ENCODE measurements at regions not wholly inside any gene's neighbourhood (a gene's known extent, or its start where the extent isn't known, plus 50 kb on each side); places are given as distances from the start of the nearest gene placed in this dataset.
"Not testable (repeated sequence)": the region's sequence is repeated elsewhere in the genome, so short reads cannot be mapped to it uniquely, and the experiment has no call there.

GRCh38 chr6:16043171-16044135, 85.4 kb upstream of the MYLIP start:
- DNase-seq = no peak
- CTCF ChIA-PET = interaction anchor here in 1 of 2 donors (0.5 kb wide), 1 partner anchor 323 kb away, joined by 3 read pairs; no protein-coding TSS in a partner anchor
- Mint-ChIP-seq H3K36me3 (no peaks in the 10 kb centered on the region), H3K27ac (no peak overlapping the region), H3K27me3 (peaks cover 0 to 5% of the 10 kb centered on the region in 2 donors), H3K4me3 (no peak overlapping the region), H3K4me1 (no peaks in the 10 kb centered on the region), H3K9me3 (peaks cover 0 to 2% (median 0%) of the 10 kb centered on the region in 3 donors)
- Histone ChIP-seq H3K4me1 (ENCODE audit: control insufficient read depth in 1 of 2, extremely low read depth in 1 of 2, insufficient read depth in 2 of 2, low read length in 2 of 2) (no peaks in the 10 kb centered on the region), H3K27ac (ENCODE audit: low read length) (no peak overlapping the region), H3K36me3 (ENCODE audit: control insufficient read depth in 2 of 2, extremely low read depth in 1 of 2, insufficient read depth in 1 of 2, low read length in 1 of 2) (no peaks in the 10 kb centered on the region), H3K4me3 (ENCODE audit: control insufficient read depth in 1 of 2, extremely low read depth in 1 of 2, low read length in 1 of 2) (no peak overlapping the region), H3K27me3 (replicated peaks in 1 of 2; ENCODE audit: control insufficient read depth in 2 of 2, extremely low read depth in 1 of 2, insufficient read depth in 2 of 2, low read length in 1 of 2) (peaks cover 0 to 2% of the 10 kb centered on the region in 2 experiments), H3K9me3 (no peaks in the 10 kb centered on the region)
- POLR2A ChIA-PET = no interaction called here
- WGBS (ENCODE audit: insufficient coverage) = 86% methylated on average over 3 of the region's 5 CpGs
- no peak for ATAC-seq (replicated peaks in 1 of 4)

- POLR2A ChIA-PET = no interaction called here
- no CpG with 5 or more reads among the region's 3 CpGs for WGBS (ENCODE audit: insufficient coverage)
Observed at GRCh38 chr6:16042751-16043150, 86.1 kb upstream of the MYLIP start.

GRCh38 chr6:16041327-16041726, 87.6 kb upstream of the MYLIP start:
- H3K4me3 ChIP-seq (ENCODE audit: control insufficient read depth in 1 of 2, extremely low read depth in 1 of 2, low read length in 1 of 2) = no peak overlapping the region
- H3K36me3 ChIP-seq (ENCODE audit: control insufficient read depth in 2 of 2, extremely low read depth in 1 of 2, insufficient read depth in 1 of 2, low read length in 1 of 2) = no peaks in the 10 kb centered on the region
- POLR2A ChIA-PET = no interaction called here
- H3K9me3 Mint-ChIP-seq = peaks cover 0 to 4% (median 0%) of the 10 kb centered on the region in 3 donors
- peaks cover 0 to 5% of the 10 kb centered on the region in 2 donors for H3K27me3 Mint-ChIP-seq
- H3K4me1 ChIP-seq (ENCODE audit: control insufficient read depth in 1 of 2, extremely low read depth in 1 of 2, insufficient read depth in 2 of 2, low read length in 2 of 2) = no peaks in the 10 kb centered on the region
- WGBS (ENCODE audit: insufficient coverage) = no CpG with 5 or more reads among the region's 2 CpGs
- H3K27ac ChIP-seq (ENCODE audit: low read length) = no peak overlapping the region
- H3K27ac Mint-ChIP-seq = no peak overlapping the region
- no peak for ATAC-seq (replicated peaks in 1 of 4)
- peaks cover 0 to 2% of the 10 kb centered on the region in 2 experiments for H3K27me3 ChIP-seq (replicated peaks in 1 of 2; ENCODE audit: control insufficient read depth in 2 of 2, extremely low read depth in 1 of 2, insufficient read depth in 2 of 2, low read length in 1 of 2)
- no peak overlapping the region for H3K4me3 Mint-ChIP-seq
- H3K9me3 ChIP-seq = no peaks in the 10 kb centered on the region
- DNase-seq = no peak
- H3K4me1 Mint-ChIP-seq = no peaks in the 10 kb centered on the region
- no peaks in the 10 kb centered on the region for H3K36me3 Mint-ChIP-seq
- CTCF ChIA-PET = interaction anchor here in 1 of 2 donors (0.6 kb wide), 1 partner anchor 134 kb away, joined by 3 read pairs; no protein-coding TSS in a partner anchor

More at GRCh38 chr6:16042751-16043150, 86.1 kb upstream of the MYLIP start:
- Mint-ChIP-seq H3K27me3 (peaks cover 0 to 5% of the 10 kb centered on the region in 2 donors), H3K4me1 (no peaks in the 10 kb centered on the region), H3K4me3 (no peak overlapping the region), H3K27ac (no peak overlapping the region), H3K36me3 (no peaks in the 10 kb centered on the region), H3K9me3 (peaks cover 0 to 4% (median 0%) of the 10 kb centered on the region in 3 donors)
- no peaks in the 10 kb centered on the region for H3K36me3 ChIP-seq (ENCODE audit: control insufficient read depth in 2 of 2, extremely low read depth in 1 of 2, insufficient read depth in 1 of 2, low read length in 1 of 2)
- no peaks in the 10 kb centered on the region for H3K9me3 ChIP-seq
- ATAC-seq (replicated peaks in 1 of 4) (no peak), DNase-seq (no peak)
- H3K4me1 ChIP-seq (ENCODE audit: control insufficient read depth in 1 of 2, extremely low read depth in 1 of 2, insufficient read depth in 2 of 2, low read length in 2 of 2) = no peaks in the 10 kb centered on the region
- peaks cover 0 to 2% of the 10 kb centered on the region in 2 experiments for H3K27me3 ChIP-seq (replicated peaks in 1 of 2; ENCODE audit: control insufficient read depth in 2 of 2, extremely low read depth in 1 of 2, insufficient read depth in 2 of 2, low read length in 1 of 2)
- H3K4me3 ChIP-seq (ENCODE audit: control insufficient read depth in 1 of 2, extremely low read depth in 1 of 2, low read length in 1 of 2) = no peak overlapping the region
- H3K27ac ChIP-seq (ENCODE audit: low read length) = no peak overlapping the region
- CTCF ChIA-PET = interaction anchor here in 1 of 2 donors (0.5 kb wide), 1 partner anchor 322 kb away, joined by 3 read pairs; no protein-coding TSS in a partner anchor

- H3K4me1 Mint-ChIP-seq = no peaks in the 10 kb centered on the region
- Histone ChIP-seq H3K27ac (ENCODE audit: low read length) (no peak overlapping the region), H3K27me3 (replicated peaks in 1 of 2; ENCODE audit: control insufficient read depth in 2 of 2, extremely low read depth in 1 of 2, insufficient read depth in 2 of 2, low read length in 1 of 2) (peaks cover 0 to 2% of the 10 kb centered on the region in 2 experiments), H3K36me3 (ENCODE audit: control insufficient read depth in 2 of 2, extremely low read depth in 1 of 2, insufficient read depth in 1 of 2, low read length in 1 of 2) (no peaks in the 10 kb centered on the region), H3K4me3 (ENCODE audit: control insufficient read depth in 1 of 2, extremely low read depth in 1 of 2, low read length in 1 of 2) (no peak overlapping the region), H3K9me3 (no peaks in the 10 kb centered on the region), H3K4me1 (ENCODE audit: control insufficient read depth in 1 of 2, extremely low read depth in 1 of 2, insufficient read depth in 2 of 2, low read length in 2 of 2) (no peaks in the 10 kb centered on the region)
- no peaks in the 10 kb centered on the region for H3K36me3 Mint-ChIP-seq
- POLR2A ChIA-PET = no interaction called here
- no peak for DNase-seq
- H3K9me3 Mint-ChIP-seq = peaks cover 0 to 4% (median 0%) of the 10 kb centered on the region in 3 donors
- CTCF ChIA-PET = interaction anchor here in 1 of 2 donors (0.6 kb wide), 1 partner anchor 135 kb away, joined by 3 read pairs; no protein-coding TSS in a partner anchor
- H3K4me3 Mint-ChIP-seq = no peak overlapping the region
- H3K27ac Mint-ChIP-seq = no peak overlapping the region
- 98% methylated on average over 6 of the region's 15 CpGs for WGBS (ENCODE audit: insufficient coverage)
- no peak for ATAC-seq (replicated peaks in 1 of 4)
- H3K27me3 Mint-ChIP-seq = peaks cover 0 to 5% of the 10 kb centered on the region in 2 donors
Observed at GRCh38 chr6:16040628-16040974, 88.3 kb upstream of the MYLIP start.

GRCh38 chr6:16039892-16040627, 88.8 kb upstream of the MYLIP start:
- H3K36me3 Mint-ChIP-seq; H3K4me3 Mint-ChIP-seq; H3K4me1 ChIP-seq (ENCODE audit: control insufficient read depth in 1 of 2, extremely low read depth in 1 of 2, insufficient read depth in 2 of 2, low read length in 2 of 2); H3K27me3 ChIP-seq (replicated peaks in 1 of 2; ENCODE audit: control insufficient read depth in 2 of 2, extremely low read depth in 1 of 2, insufficient read depth in 2 of 2, low read length in 1 of 2); POLR2A ChIA-PET; H3K9me3 ChIP-seq; H3K9me3 Mint-ChIP-seq; ATAC-seq (replicated peaks in 1 of 4); H3K27me3 Mint-ChIP-seq; H3K36me3 ChIP-seq (ENCODE audit: control insufficient read depth in 2 of 2, extremely low read depth in 1 of 2, insufficient read depth in 1 of 2, low read length in 1 of 2); DNase-seq; CTCF ChIA-PET; H3K27ac Mint-ChIP-seq; H3K27ac ChIP-seq (ENCODE audit: low read length); H3K4me3 ChIP-seq (ENCODE audit: control insufficient read depth in 1 of 2, extremely low read depth in 1 of 2, low read length in 1 of 2); H3K4me1 Mint-ChIP-seq: not testable (repeated sequence)
- 97% methylated on average over 12 of the region's 17 CpGs for WGBS (ENCODE audit: insufficient coverage)

- Mint-ChIP-seq H3K9me3 (peaks cover 0 to 4% (median 0%) of the 10 kb centered on the region in 3 donors), H3K27me3 (peaks cover 2 to 5% of the 10 kb centered on the region in 2 donors), H3K27ac (no peak overlapping the region), H3K36me3 (no peaks in the 10 kb centered on the region), H3K4me3 (no peak overlapping the region), H3K4me1 (no peaks in the 10 kb centered on the region)
- no peaks in the 10 kb centered on the region for H3K9me3 ChIP-seq
- no peak for ATAC-seq (replicated peaks in 1 of 4)
- WGBS (ENCODE audit: insufficient coverage) = no CpG with 5 or more reads among the region's 2 CpGs
- no peaks in the 10 kb centered on the region for H3K4me1 ChIP-seq (ENCODE audit: control insufficient read depth in 1 of 2, extremely low read depth in 1 of 2, insufficient read depth in 2 of 2, low read length in 2 of 2)
- no peak for DNase-seq
- no peaks in the 10 kb centered on the region for H3K36me3 ChIP-seq (ENCODE audit: control insufficient read depth in 2 of 2, extremely low read depth in 1 of 2, insufficient read depth in 1 of 2, low read length in 1 of 2)
- ChIA-PET CTCF (no interaction called here), POLR2A (no interaction called here)
- peaks cover 0 to 2% of the 10 kb centered on the region in 2 experiments for H3K27me3 ChIP-seq (replicated peaks in 1 of 2; ENCODE audit: control insufficient read depth in 2 of 2, extremely low read depth in 1 of 2, insufficient read depth in 2 of 2, low read length in 1 of 2)
- H3K27ac ChIP-seq (ENCODE audit: low read length) = no peak overlapping the region
- no peak overlapping the region for H3K4me3 ChIP-seq (ENCODE audit: control insufficient read depth in 1 of 2, extremely low read depth in 1 of 2, low read length in 1 of 2)
Observed at GRCh38 chr6:16038938-16039337, 89.9 kb upstream of the MYLIP start.
